Omental fat pad (tissue), 3 donors: ENCODE measurements at regions not wholly inside any gene's neighbourhood (a gene's known extent, or its start where the extent isn't known, plus 50 kb on each side); places are given as distances from the start of the nearest gene placed in this dataset.

Experiments
- ATAC-seq: fragments of 150-250 bp; one replicate; pipeline ENCODE4 v1.9.1; 2016; ENCODE audit warnings: mild to moderate bottlenecking, moderate library complexity; ENCODE audit not compliant: low FRiP score
- DNase-seq: peaks from one replicate; pipeline ENCODE4 v3.0.0-alpha.2; 2019; ENCODE audit warnings: low spot score
- TF ChIP-seq, protein P1 (sequence below), 3 donors: fragments of 450-650 bp; IDR thresholded peaks; one replicate each; pipeline ENCODE4 v1.5.1; 2016 to 2017; ENCODE audit warnings: antibody characterized with exemption in 3 of 3, mild to moderate bottlenecking in 3 of 3, moderate library complexity in 2 of 3

DNA sequence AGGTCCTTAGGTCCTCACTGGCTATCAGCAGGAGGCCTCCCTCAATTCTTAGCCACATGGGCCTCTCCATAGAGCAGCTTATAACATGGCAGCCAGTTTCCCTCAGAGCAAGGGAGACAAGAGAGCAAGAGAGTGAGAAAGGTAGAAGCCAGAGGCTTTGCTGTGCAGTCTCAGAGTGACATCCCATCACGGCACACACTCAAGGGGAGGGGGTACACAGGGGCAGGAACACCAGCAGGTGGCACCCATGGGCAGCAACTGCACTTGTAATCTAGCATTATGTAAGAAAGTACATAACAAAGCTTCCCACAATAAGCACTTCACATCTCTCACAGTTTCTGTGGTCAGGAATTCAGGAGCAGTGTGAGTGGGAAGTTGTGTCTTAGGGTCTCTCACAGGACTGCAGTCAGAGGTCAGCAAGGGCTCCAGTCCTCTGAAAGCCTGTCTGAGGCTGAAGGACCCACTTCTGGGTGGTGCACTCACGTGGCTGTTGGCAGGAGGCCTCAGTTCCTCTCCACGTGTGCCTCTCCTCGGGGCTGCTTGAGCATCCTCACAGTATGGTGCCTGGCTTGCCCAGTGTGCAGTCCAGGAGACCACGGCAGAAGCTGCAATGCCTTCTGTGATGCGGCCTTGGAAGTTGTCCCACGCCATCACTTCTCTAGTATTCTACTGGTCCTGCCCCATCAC, 159.4 kb downstream of the OAT start:
- DNase-seq = no peak
- TF ChIP-seq, protein P1, sequence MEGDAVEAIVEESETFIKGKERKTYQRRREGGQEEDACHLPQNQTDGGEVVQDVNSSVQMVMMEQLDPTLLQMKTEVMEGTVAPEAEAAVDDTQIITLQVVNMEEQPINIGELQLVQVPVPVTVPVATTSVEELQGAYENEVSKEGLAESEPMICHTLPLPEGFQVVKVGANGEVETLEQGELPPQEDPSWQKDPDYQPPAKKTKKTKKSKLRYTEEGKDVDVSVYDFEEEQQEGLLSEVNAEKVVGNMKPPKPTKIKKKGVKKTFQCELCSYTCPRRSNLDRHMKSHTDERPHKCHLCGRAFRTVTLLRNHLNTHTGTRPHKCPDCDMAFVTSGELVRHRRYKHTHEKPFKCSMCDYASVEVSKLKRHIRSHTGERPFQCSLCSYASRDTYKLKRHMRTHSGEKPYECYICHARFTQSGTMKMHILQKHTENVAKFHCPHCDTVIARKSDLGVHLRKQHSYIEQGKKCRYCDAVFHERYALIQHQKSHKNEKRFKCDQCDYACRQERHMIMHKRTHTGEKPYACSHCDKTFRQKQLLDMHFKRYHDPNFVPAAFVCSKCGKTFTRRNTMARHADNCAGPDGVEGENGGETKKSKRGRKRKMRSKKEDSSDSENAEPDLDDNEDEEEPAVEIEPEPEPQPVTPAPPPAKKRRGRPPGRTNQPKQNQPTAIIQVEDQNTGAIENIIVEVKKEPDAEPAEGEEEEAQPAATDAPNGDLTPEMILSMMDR (IDR thresholded peaks at IDR 0.05) = no peak
- no peak for ATAC-seq

DNA sequence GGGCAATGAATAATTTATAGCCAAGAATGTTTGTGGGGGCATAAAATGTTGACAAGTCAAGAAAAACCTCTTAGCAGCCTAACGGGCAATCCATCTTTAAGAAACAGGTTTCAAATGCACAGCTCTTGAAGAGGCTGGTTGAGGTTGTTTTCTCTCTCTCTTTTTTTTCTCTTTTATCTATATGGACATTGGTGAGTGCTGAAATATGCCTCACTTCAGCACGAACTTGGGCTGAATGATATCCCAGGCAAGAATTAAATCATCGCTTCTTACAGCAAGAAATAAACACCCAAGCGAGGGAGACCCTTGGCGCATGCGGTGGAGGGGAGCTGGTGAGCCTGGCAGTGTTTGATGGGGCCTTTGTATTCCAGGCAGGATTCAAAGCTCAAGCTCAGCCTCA, 160.9 kb downstream of the OAT start:
- TF ChIP-seq, protein P1 (IDR thresholded peaks at IDR 0.05) = no peak
- no peak for DNase-seq
- no peak for ATAC-seq

DNA sequence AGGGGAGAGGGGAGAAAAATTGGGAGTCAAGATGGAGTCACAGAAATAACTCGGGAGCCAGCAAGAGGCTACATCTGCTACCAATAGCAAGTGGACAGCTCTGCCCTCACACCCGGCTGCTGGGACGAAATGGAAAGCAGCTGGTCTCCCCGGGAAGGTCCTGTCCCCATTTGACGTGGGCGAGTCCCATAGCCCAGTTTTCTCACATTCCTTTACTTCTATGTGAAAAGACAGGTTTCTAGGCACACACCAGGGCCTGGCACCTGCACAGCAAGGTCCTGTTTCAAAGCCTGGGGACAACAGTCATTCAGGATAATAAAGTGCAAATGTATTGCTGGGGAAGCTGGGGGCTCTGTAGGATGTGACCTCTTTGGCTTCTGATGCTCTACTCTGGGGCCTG, 162.6 kb downstream of the OAT start:
- ATAC-seq = no peak
- no peak for DNase-seq
- TF ChIP-seq, protein P1 (IDR thresholded peaks at IDR 0.05) = no peak

DNA sequence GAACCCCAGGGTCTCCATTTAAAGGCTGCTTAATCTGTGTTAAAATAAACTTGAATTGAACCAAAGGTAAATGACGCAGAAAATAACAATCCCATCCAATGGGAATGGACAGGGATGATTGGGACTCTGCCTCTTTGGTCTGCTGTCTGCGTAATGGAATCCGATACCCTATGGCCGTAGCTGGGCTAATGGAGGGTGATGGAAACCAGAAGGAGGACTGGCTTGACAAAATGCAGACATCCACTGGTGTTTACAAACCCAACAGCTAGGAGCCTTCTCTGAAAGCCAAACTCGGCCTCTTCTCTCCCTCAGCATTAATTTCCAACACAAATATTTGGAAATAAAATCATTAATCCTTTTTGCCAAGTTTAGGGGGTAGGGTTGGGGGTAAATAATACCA, 162.2 kb upstream of the CHST15 start:
- TF ChIP-seq, protein P1 (IDR thresholded peaks at IDR 0.05) = no peak
- ATAC-seq = no peak
- no peak for DNase-seq

DNA sequence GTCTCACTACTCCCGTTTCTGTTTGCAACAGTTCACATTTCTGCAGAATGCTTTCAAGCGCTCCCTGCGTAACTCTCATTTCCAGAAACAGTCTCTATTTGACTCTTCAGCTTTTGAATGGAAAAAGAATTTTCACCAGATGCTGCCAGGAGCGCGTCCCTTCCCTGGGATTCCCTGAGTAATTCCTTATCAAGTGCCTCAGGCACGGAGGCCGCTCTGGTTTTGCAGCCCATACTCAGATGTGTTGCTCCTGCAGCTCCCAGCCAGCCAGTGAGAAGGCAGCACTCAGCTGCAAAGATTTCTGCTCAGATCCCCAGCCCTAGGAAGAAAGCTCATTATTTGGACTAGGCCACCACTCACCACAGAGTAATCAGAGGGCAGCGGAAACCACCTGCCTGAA, 161.1 kb upstream of the CHST15 start:
- ATAC-seq (no peak), DNase-seq (no peak)
- TF ChIP-seq, protein P1 (IDR thresholded peaks at IDR 0.05) = no peak

DNA sequence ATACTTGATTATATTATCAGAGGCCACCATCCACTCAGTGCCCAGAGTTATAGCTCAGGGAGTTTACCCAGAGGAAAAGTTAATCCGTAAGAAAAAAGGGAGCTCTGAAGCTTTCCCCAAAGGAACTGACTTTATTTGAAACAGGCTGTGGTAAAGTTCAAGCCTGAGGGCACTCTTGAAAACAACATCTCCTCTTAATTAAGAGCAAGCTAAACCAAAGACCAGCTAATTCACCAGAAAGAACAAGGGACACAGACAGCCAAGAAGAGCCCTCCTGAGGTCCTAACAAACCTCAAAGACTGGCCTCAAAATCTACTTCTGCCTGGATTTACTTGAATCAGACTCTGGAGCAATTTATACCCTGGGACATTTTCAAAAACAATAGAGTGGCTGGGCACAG, 159.6 kb upstream of the CHST15 start:
- ATAC-seq = no peak

More for the DNA sequence above, 159.6 kb upstream of the CHST15 start:
- TF ChIP-seq, protein P1 (IDR thresholded peaks at IDR 0.05) = no peak
- DNase-seq = no peak
